ENCODE measurements at regions not wholly inside any gene's neighbourhood (a gene's known extent, or its start where the extent isn't known, plus 50 kb on each side); places are given as distances from the start of the nearest gene placed in this dataset.

DNA sequence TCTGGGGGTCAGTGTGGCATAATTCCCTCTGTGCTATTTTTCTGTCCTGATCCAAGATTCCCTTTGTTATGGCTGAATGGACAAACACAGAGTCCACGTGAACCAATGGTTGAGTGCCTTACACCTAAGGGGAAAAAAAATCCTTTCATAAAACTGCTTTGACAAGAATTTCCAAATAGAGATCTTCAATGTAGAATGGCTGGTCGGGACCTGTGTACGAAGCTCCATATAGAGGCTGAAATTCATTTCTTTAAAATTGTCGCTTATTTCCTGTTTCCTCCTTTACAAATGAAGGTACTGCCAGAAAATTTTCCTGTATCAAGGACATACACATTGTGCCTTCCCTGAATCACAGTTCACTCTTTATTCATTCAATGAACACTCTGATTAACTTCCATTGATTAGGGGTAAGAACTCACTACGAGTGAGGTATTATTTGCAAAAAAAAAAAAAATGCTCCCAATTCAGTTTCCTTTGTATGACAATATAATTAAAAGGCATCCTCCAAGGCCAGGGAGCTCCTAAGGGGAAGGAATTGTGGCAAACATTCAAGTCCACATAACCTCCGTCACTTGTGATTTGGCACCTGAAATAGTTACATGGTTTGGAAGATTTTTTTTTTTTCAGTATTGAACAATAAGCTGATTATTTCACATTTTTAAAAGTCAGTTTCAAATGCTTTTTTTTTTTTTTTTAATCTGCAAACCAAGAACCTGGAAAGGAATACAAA is 293.8 kb downstream of the MEX3B start:
- DNase-seq (ENCODE audit: low spot score, unreplicated experiment) = no peak
- TF ChIP-seq, protein P1, sequence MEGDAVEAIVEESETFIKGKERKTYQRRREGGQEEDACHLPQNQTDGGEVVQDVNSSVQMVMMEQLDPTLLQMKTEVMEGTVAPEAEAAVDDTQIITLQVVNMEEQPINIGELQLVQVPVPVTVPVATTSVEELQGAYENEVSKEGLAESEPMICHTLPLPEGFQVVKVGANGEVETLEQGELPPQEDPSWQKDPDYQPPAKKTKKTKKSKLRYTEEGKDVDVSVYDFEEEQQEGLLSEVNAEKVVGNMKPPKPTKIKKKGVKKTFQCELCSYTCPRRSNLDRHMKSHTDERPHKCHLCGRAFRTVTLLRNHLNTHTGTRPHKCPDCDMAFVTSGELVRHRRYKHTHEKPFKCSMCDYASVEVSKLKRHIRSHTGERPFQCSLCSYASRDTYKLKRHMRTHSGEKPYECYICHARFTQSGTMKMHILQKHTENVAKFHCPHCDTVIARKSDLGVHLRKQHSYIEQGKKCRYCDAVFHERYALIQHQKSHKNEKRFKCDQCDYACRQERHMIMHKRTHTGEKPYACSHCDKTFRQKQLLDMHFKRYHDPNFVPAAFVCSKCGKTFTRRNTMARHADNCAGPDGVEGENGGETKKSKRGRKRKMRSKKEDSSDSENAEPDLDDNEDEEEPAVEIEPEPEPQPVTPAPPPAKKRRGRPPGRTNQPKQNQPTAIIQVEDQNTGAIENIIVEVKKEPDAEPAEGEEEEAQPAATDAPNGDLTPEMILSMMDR (IDR thresholded peaks at IDR 0.05; ENCODE audit: unreplicated experiment) = no peak
- no peaks in the 10 kb centered on the region for H3K36me3 Mint-ChIP-seq (ENCODE audit: insufficient read depth)
- H3K9me3 Mint-ChIP-seq (ENCODE audit: low read depth) = no peaks in the 10 kb centered on the region
- H3K4me3 Mint-ChIP-seq (ENCODE audit: low read depth) = no peak overlapping the region
- no peaks in the 10 kb centered on the region for H3K27me3 Mint-ChIP-seq
- peaks cover 5% of the 10 kb centered on the region for H3K4me1 Mint-ChIP-seq (ENCODE audit: low read depth)
- no peak overlapping the region for H3K27ac Mint-ChIP-seq

DNA sequence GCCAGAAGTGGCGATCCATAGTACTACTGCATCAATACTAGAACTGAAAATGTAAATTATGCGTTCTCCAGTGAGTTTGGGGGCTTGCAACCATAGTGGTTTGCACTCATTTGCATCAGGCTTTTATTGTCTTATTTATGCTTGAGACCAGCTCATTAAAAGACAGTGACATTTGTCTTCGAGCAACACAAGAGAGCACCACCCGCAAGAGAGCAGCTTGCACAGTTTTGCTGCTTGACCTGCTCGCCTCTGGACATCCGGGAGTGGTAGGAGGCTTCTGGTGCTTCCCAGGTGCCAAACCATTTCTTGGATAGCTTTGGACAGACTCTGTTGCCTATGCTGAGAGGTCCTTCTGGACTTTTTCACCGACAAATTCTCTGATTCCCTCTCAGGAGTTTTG is 294.6 kb downstream of the MEX3B start:
- H3K4me1 Mint-ChIP-seq (ENCODE audit: low read depth) = peaks cover 5% of the 10 kb centered on the region
- H3K9me3 Mint-ChIP-seq (ENCODE audit: low read depth) = no peaks in the 10 kb centered on the region
- no peak for DNase-seq (ENCODE audit: low spot score, unreplicated experiment)
- no peak overlapping the region for H3K4me3 Mint-ChIP-seq (ENCODE audit: low read depth)
- H3K36me3 Mint-ChIP-seq (ENCODE audit: insufficient read depth) = no peaks in the 10 kb centered on the region
- TF ChIP-seq, protein P1 (IDR thresholded peaks at IDR 0.05; ENCODE audit: unreplicated experiment) = no peak
- H3K27me3 Mint-ChIP-seq = no peaks in the 10 kb centered on the region
- H3K27ac Mint-ChIP-seq = no peak overlapping the region

DNA sequence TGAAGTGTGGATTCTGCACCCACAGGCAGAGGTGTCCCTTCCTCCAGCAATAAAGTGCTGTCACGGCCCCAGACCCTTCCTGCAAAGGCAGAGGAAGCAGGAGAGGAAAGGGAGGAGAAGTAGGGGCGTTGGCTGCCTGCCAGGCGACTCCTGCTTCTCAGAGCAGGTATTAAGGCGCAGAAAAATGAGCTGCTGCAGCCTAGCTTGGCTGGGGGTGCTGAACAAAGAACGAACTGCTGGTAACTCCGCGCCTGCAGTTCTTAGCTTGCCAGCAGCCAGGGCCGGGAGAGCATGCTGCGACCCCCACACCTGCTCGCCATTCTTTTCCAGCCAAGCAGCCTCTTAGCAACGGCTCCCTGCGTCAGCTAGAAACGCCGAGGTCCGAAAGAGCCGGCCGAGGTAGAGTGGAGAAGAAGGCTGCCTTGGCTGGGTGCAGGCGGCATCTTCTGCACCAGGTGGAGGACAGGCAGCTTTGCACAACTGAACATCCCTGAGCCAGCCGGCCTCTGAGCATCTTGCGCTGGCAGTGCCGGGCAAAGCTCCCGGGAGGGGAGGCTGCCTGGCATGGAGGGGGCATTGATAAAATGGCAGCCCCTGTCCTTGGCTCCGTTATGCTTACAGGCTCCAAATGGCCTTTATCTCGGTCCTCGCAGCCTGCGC is 296.0 kb downstream of the MEX3B start:
- no peak for DNase-seq (ENCODE audit: low spot score, unreplicated experiment)
- no peaks in the 10 kb centered on the region for H3K36me3 Mint-ChIP-seq (ENCODE audit: insufficient read depth)
- H3K4me1 Mint-ChIP-seq (ENCODE audit: low read depth) = peaks cover 5% of the 10 kb centered on the region
- H3K4me3 Mint-ChIP-seq (ENCODE audit: low read depth) = no peak overlapping the region
- TF ChIP-seq, protein P1 (IDR thresholded peaks at IDR 0.05; ENCODE audit: unreplicated experiment) = no peak
- no peak overlapping the region for H3K27ac Mint-ChIP-seq
- no peaks in the 10 kb centered on the region for H3K9me3 Mint-ChIP-seq (ENCODE audit: low read depth)
- H3K27me3 Mint-ChIP-seq = no peaks in the 10 kb centered on the region

DNA sequence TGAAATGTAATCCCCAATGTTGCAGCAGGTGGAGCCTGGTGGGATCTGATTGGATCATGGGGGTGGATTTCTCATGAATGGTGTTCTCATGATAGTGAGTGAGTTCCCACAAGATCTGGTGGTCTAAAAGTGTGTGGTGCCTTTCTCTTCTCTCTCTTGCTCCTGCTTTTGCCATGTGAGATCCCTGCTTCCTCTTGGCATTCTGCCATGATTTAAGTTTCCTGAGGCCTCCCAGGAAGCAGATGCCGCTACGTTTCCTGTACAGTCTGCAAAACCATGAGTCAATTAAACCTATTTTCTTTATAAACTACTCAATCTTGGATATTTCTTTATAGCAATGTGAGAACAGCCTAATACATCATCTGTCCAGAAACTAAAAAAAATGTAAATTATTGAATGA is 298.3 kb downstream of the MEX3B start:
- TF ChIP-seq, protein P1 (IDR thresholded peaks at IDR 0.05; ENCODE audit: unreplicated experiment) = no peak
- DNase-seq (ENCODE audit: low spot score, unreplicated experiment) = no peak
- peaks cover 3% of the 10 kb centered on the region for H3K9me3 Mint-ChIP-seq (ENCODE audit: low read depth)
- no peak overlapping the region for H3K4me3 Mint-ChIP-seq (ENCODE audit: low read depth)
- H3K36me3 Mint-ChIP-seq (ENCODE audit: insufficient read depth) = peaks cover 1% of the 10 kb centered on the region
- no peaks in the 10 kb centered on the region for H3K27me3 Mint-ChIP-seq
- peaks cover 3% of the 10 kb centered on the region for H3K4me1 Mint-ChIP-seq (ENCODE audit: low read depth)
- H3K27ac Mint-ChIP-seq = peak overlapping the region; percentile 31

DNA sequence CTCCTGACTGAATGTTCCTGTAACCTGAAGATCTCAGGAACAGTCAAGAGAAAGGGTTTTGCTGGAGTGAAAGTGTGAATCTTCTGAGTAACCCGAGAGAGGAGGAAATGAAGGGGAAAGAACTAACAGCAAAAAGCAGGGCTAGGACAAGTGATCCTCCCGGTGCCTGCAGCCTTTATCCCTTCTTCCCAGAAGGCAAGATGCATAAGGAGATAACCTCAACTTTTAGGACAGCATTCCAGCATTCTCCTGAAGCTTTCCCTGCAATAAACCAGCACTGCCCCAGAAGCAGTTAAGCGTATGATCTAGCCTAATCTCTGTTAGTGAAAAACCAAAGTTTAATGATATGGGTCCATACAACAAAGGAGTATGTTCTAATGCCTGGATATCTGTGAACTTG is 298.8 kb downstream of the MEX3B start:
- H3K27me3 Mint-ChIP-seq = no peaks in the 10 kb centered on the region
- TF ChIP-seq, protein P1 (IDR thresholded peaks at IDR 0.05; ENCODE audit: unreplicated experiment) = no peak
- no peak overlapping the region for H3K27ac Mint-ChIP-seq
- peaks cover 2% of the 10 kb centered on the region for H3K4me1 Mint-ChIP-seq (ENCODE audit: low read depth)
- H3K9me3 Mint-ChIP-seq (ENCODE audit: low read depth) = peaks cover 3% of the 10 kb centered on the region
- peaks cover 1% of the 10 kb centered on the region for H3K36me3 Mint-ChIP-seq (ENCODE audit: insufficient read depth)
- DNase-seq (ENCODE audit: low spot score, unreplicated experiment) = no peak
- H3K4me3 Mint-ChIP-seq (ENCODE audit: low read depth) = no peak overlapping the region
